Stimulated activated CD4-positive, alpha-beta T cell treated with anti-CD3 and anti-CD28 coated beads, TNF-alpha, amount 100 ng/mL, for 1 hour (primary cell): ENCODE measurements at regions not wholly inside any gene's neighbourhood (a gene's known extent, or its start where the extent isn't known, plus 50 kb on each side); places are given as distances from the start of the nearest gene placed in this dataset.
"Not testable (repeated sequence)": the region's sequence is repeated elsewhere in the genome, so short reads cannot be mapped to it uniquely, and the experiment has no call there.

Source experiments
- DNase-seq, 3 donors: peaks; one replicate each; pipeline ENCODE4 v3.0.0-alpha.2; 2020; ENCODE audit warnings: low read depth in 3 of 3, low spot score in 1 of 3

- no peak for DNase-seq
Observed at GRCh38 chr10:33102071-33102470, 144.0 kb upstream of the ITGB1 start.

DNA sequence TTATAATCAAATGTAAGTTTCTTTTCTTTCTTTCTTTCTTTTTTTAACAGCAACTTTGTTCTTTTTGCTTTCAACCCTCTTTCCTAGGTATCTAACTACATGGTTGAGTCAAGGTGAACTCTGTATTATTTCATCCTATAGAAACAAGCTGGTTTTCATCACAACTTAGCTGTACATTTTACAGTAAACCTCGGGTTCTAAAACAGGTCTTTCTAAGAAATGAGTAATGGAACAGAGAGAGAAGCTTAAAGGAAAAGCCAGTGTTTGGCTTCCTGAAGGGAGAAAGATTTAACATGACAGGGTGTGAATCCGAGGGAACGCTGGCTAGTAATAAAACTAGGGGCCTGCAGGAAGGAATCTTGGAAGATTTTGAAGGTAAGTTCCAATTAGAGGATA lies 143.4 kb upstream of the ITGB1 start:
- no peak for DNase-seq

GRCh38 chr10:33100781-33101391 lies 142.9 kb upstream of the ITGB1 start:
- DNase-seq, result no peak

GRCh38 chr10:33099748-33100147 lies 141.7 kb upstream of the ITGB1 start:
- DNase-seq, result no peak

- no peak for DNase-seq
Observed at GRCh38 chr10:33098951-33099663, 141.1 kb upstream of the ITGB1 start.

GRCh38 chr10:33095867-33096815 lies 138.1 kb upstream of the ITGB1 start:
- no peak for DNase-seq

- no peak for DNase-seq
Observed at GRCh38 chr10:33094263-33095051, 136.4 kb upstream of the ITGB1 start.

DNA sequence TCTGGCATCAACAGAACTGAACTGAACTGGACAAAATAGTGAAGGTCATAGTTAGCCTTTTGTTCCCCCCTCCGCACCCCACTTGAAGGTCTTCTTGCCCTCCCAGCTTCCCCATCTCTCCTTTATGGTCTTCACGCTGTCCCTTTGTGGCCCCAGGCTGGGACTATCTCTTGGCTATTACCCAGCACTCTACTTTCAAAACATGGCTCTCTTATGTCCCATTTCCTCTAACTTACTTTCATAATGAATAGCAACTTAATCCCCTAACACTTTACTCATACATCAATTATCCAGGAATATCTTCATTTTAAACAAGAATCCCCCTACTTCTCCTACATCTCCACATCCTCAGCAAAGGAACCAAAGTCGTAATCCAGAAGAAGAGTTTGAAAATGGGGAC lies 135.3 kb upstream of the ITGB1 start:
- DNase-seq, result no peak

DNA sequence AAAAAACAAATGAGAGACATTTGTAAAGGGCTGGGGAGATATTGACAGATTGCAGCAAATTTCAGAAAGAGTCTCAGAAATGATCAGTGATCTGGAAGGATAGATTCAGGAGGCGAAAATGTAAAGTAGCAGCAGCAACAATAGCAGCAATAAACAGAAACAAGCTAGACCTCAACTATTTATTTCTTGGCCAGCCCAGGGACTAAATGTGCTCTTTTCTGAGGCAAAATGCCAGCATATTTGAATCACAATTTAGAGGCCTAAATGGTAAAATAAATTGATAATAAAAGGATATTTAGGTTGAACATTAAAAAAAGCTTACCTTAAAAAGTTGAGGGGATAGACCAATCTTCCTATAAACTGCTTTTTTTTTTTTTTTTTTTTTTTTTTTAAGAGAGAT lies 134.6 kb upstream of the ITGB1 start:
- DNase-seq, result no peak

- no peak for DNase-seq
Observed at GRCh38 chr10:33091201-33091600, 133.2 kb upstream of the ITGB1 start.

DNA sequence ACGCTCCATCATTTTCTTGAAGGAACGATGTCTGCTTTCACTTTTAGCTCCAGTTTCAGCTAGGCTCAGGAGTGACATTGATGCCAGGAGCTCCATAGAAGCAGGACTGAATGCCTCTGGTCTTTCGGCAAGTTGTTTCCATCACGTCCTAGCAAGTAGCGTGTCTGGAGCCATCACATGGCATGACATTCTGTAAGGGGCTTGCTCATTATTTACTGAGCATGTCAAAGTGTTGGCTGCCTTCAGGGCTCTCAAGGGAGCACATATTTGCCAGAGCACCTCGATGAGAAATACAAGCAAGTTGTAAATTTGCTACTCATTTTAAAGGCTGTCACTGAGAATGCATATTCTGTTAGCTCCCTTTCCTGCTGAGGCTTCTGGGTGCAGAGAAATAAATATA lies 131.0 kb upstream of the ITGB1 start:
- no peak for DNase-seq

DNA sequence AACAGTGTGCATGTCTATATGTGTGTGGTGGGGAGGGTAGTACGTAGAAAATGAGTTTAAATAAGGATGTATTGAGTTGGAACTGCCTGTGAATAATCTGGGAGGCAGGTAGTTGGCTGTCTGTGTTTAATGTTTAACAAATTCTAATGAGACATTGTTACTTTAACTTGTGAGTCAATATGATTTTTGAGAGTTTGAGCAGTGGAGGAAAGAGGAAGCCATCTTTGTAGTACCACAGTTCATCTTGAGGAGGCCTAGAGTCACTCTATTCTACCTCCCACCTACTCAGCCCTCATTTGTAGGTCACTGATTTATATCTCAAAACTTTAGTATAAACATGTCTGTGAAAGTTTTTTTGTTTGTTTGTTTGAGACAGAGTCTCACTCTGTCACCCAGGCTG lies 129.9 kb upstream of the ITGB1 start:
- no peak for DNase-seq

DNA sequence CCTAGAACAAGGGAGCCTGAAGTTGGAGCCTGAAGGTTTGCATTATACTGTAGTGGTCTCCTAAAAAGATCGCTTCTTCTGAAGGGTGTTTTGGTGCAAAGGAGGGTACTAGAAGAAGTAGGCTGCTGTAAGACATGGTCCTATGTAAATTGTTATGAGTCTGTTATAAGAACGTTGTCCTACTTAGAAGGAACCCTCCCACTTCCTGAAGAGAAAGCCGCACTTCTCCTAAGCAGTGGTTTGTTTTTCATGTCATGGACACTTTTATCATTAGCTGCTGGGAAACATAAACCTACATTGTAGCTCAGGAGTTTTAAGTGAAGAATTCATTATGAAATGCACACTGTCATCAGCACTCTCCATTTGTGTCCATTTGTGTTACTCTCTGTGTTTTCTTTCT lies 129.1 kb upstream of the ITGB1 start:
- DNase-seq, result no peak

- DNase-seq, result no peak
Observed at GRCh38 chr10:33086100-33086499, 128.1 kb upstream of the ITGB1 start.

- no peak for DNase-seq
Observed at GRCh38 chr10:33085313-33085833, 127.3 kb upstream of the ITGB1 start.

GRCh38 chr10:33084453-33084852 lies 126.4 kb upstream of the ITGB1 start:
- no peak for DNase-seq

GRCh38 chr10:33082373-33082895 lies 124.4 kb upstream of the ITGB1 start:
- no peak for DNase-seq

DNA sequence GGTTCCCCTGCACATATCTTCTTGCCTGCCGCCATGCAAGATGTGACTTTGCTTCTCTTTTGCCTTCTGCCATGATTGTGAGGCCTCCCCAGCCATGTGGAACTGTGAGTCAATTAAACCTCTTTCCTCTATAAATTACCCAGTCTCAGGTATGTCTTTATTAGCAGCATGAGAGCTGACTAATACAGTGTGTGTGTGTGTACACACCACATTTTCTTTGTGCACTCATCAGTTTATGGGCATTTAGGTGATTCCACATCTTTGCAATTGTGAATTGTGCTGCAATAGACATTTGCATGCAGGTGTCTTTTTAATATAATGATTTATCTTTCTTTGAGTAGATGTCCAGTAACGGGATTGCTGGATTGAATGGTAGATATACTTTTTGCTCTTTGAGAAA lies 122.4 kb upstream of the ITGB1 start:
- not testable (repeated sequence) for DNase-seq

DNA sequence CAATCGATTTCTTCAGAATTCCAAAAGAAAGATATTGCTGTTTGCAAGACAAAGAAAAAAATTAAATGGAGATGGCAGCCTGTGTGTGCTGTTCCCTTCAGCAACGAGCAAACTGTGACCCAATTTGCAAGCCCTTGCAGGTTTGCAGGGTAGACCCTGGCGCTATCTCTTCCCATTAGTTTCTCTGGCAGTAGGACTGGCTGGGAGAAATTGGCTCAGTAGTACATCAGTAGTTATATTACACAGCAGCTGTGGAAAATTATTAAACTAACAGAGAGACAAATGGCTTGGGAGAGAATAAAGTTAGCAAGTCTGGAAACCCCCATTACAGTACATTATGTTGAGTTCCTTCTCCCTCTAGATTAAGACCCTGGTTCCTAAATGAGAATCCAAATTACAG lies 116.4 kb upstream of the ITGB1 start:
- no peak for DNase-seq

DNA sequence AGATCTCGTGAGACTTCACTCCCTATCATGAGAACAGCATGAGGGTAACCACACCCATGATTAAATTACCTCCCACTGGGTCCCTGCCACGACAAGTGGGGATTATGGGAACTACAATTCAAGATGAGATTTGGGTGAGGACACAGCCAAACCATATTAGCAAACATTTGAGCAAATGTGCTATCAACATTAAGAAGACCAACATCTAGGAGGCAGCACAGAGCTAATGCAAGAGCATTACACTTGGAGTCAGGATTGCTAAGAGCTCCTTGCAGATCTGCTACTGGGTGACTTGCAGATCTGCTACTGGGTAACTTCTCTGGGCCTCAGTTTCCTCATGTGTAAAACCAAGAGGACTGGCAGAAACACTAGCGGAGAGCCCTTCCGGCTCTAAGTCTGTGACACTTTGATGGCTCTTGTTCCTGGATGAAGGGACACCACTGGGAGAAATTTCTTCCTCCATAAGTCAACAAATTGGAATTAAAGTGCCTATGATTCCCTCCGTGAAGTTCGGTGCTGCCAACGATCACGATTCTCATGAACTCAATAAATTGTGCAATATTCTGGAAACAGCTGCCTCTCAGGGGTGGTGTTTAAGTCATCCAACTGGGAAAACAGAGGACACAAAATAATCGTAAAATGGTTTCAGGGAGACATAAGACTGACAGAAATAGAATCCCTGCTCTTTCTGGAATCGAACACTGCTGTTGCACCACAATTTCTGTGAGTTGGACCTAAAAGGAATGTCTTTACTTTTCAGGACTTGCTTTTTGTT lies 115.8 kb upstream of the ITGB1 start:
- no peak for DNase-seq
